ENCODE measurements at regions not wholly inside any gene's neighbourhood (a gene's known extent, or its start where the extent isn't known, plus 50 kb on each side); places are given as distances from the start of the nearest gene placed in this dataset.

DNA sequence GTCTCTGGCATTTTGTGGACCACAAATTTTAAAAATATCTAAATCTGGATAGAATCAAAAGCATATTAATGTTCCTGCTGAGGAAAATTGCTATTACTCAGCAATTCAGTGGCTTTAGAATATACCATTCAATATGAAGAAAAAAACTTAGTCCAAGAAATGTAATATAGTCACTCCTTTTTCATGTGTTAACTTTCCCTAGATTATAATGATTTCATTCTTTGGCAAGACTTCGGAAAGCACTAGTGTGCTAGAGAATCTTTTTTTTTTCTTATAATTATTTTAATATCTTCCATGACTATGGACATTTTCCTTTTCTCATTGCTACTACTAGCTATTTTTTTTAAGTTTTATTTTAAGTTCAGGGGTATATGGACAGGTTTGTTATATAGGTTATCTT is 102.4 kb upstream of the FAM174A start:
- TF ChIP-seq, protein P1, sequence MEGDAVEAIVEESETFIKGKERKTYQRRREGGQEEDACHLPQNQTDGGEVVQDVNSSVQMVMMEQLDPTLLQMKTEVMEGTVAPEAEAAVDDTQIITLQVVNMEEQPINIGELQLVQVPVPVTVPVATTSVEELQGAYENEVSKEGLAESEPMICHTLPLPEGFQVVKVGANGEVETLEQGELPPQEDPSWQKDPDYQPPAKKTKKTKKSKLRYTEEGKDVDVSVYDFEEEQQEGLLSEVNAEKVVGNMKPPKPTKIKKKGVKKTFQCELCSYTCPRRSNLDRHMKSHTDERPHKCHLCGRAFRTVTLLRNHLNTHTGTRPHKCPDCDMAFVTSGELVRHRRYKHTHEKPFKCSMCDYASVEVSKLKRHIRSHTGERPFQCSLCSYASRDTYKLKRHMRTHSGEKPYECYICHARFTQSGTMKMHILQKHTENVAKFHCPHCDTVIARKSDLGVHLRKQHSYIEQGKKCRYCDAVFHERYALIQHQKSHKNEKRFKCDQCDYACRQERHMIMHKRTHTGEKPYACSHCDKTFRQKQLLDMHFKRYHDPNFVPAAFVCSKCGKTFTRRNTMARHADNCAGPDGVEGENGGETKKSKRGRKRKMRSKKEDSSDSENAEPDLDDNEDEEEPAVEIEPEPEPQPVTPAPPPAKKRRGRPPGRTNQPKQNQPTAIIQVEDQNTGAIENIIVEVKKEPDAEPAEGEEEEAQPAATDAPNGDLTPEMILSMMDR (IDR thresholded peaks at IDR 0.05): no peak
- TF ChIP-seq EZH2 (IDR thresholded peaks at IDR 0.05; ENCODE audit: borderline replicate concordance, insufficient read depth, low read depth, low read length, poor library complexity, severe bottlenecking): no peak

Measured in B cell (primary cell).